Mesothelial cell of epicardium (in vitro differentiated cells): ENCODE measurements at regions not wholly inside any gene's neighbourhood (a gene's known extent, or its start where the extent isn't known, plus 50 kb on each side); places are given as distances from the start of the nearest gene placed in this dataset.

Source experiments
- DNase-seq, 2 experiments: peaks; one replicate each; pipeline ENCODE4 v3.0.0; 2021; ENCODE audit warnings: low spot score in 2 of 2; ENCODE audit not compliant: unreplicated experiment in 2 of 2
- H3K27ac Mint-ChIP-seq: 2 replicates; pipeline ENCODE4 v1.8.0; 2021; ENCODE audit warnings: mixed read lengths
- H3K27me3 Mint-ChIP-seq: 2 replicates; pipeline ENCODE4 v1.8.0; 2021; ENCODE audit warnings: low read depth, mixed read lengths
- H3K36me3 Mint-ChIP-seq: 2 replicates; pipeline ENCODE4 v1.8.0; 2021; ENCODE audit warnings: mixed read lengths
- H3K4me1 Mint-ChIP-seq: 2 replicates; pipeline ENCODE4 v1.8.0; 2021; ENCODE audit warnings: mixed read lengths
- H3K4me3 Mint-ChIP-seq: 2 replicates; pipeline ENCODE4 v1.8.0; 2021; ENCODE audit warnings: mild to moderate bottlenecking, moderate library complexity, mixed read lengths
- H3K9me3 Mint-ChIP-seq: 2 replicates; pipeline ENCODE4 v1.8.0; 2021; ENCODE audit warnings: mixed read lengths
- CTCF ChIP-seq: fragments of 200-600 bp; sonication (generic); IDR thresholded peaks from one replicate; pipeline ENCODE4 v1.5.0; 2021; ENCODE audit warnings: antibody characterized with exemption; ENCODE audit not compliant: unreplicated experiment

DNA sequence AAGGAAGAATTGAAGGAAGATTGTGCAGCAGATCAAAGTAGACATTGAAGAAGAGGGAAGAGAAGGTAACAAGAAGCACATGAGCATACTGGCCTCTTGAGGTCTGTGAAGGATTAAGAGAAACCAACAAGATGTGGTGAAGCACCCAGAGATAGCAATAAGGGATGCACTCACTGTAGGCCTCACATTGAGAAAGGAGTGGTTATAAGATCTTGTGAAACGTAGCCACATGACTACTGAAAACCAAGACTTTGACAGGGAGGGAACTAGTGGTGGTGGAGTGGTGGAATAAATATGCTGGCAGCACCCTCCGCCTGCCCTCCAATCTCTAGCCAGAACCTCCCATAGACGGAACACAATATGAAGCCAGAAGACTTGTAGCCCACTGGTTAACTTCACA lies 651.2 kb downstream of the DIPK2A start:
- DNase-seq: no peak
- H3K4me3 Mint-ChIP-seq: no peak overlapping the region
- peaks cover 8% of the 10 kb centered on the region for H3K36me3 Mint-ChIP-seq
- no peaks in the 10 kb centered on the region for H3K27me3 Mint-ChIP-seq
- no peaks in the 10 kb centered on the region for H3K4me1 Mint-ChIP-seq
- peaks cover 15% of the 10 kb centered on the region for H3K9me3 Mint-ChIP-seq
- H3K27ac Mint-ChIP-seq: no peak overlapping the region
- no peak for TF ChIP-seq CTCF

DNA sequence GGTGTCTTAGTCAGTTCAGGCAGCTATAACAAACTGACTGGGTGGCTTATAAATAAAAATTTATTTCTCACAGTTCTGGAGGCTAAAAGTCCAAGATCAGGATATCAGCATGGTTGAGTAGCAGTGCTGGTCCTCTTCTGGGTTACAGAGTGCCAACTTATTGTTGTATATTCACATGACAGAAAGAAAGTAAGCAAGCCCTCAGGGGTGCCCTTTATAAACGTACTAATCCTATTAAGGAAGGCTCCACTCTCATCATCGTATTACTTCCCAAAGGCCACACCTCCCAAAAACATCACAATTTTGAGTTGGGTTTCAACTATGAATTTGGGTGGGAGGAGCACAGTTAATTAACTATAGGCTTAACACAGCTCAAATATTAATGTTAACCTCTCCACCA lies 653.0 kb downstream of the DIPK2A start:
- no peak for TF ChIP-seq CTCF
- no peaks in the 10 kb centered on the region for H3K36me3 Mint-ChIP-seq
- no peaks in the 10 kb centered on the region for H3K4me1 Mint-ChIP-seq
- no peaks in the 10 kb centered on the region for H3K27me3 Mint-ChIP-seq
- no peak overlapping the region for H3K4me3 Mint-ChIP-seq
- no peaks in the 10 kb centered on the region for H3K9me3 Mint-ChIP-seq
- H3K27ac Mint-ChIP-seq: no peak overlapping the region
- no peak for DNase-seq

- Mint-ChIP-seq H3K9me3 (no peaks in the 10 kb centered on the region), H3K4me3 (no peak overlapping the region), H3K36me3 (no peaks in the 10 kb centered on the region), H3K27me3 (no peaks in the 10 kb centered on the region), H3K27ac (no peak overlapping the region), H3K4me1 (no peaks in the 10 kb centered on the region)
- no peak for DNase-seq
- no peak for TF ChIP-seq CTCF
Measured at GRCh38 chr3:144626835-144627234, 655.2 kb downstream of the DIPK2A start.

- H3K9me3 Mint-ChIP-seq: peaks cover 5% of the 10 kb centered on the region
- no peaks in the 10 kb centered on the region for H3K27me3 Mint-ChIP-seq
- no peak overlapping the region for H3K4me3 Mint-ChIP-seq
- H3K4me1 Mint-ChIP-seq: no peaks in the 10 kb centered on the region
- no peak overlapping the region for H3K27ac Mint-ChIP-seq
- no peaks in the 10 kb centered on the region for H3K36me3 Mint-ChIP-seq
- TF ChIP-seq CTCF: no peak
- no peak for DNase-seq
Measured at GRCh38 chr3:144629381-144629780, 657.8 kb downstream of the DIPK2A start.

- DNase-seq: no peak
- Mint-ChIP-seq H3K36me3 (no peaks in the 10 kb centered on the region), H3K27me3 (no peaks in the 10 kb centered on the region), H3K4me1 (no peaks in the 10 kb centered on the region), H3K27ac (no peak overlapping the region), H3K4me3 (no peak overlapping the region), H3K9me3 (peaks cover 5% of the 10 kb centered on the region)
- TF ChIP-seq CTCF: no peak
Measured at GRCh38 chr3:144636833-144637232, 665.2 kb downstream of the DIPK2A start.

- DNase-seq: no peak
- Mint-ChIP-seq H3K9me3 (peaks cover 5% of the 10 kb centered on the region), H3K27ac (no peak overlapping the region), H3K36me3 (no peaks in the 10 kb centered on the region), H3K27me3 (no peaks in the 10 kb centered on the region), H3K4me3 (no peak overlapping the region), H3K4me1 (no peaks in the 10 kb centered on the region)
- no peak for TF ChIP-seq CTCF
Measured at GRCh38 chr3:144638009-144638408, 666.4 kb downstream of the DIPK2A start.
